HG03565 (cell line): ENCODE measurements at regions not wholly inside any gene's neighbourhood (a gene's known extent, or its start where the extent isn't known, plus 50 kb on each side); places are given as distances from the start of the nearest gene placed in this dataset.
"Not testable (repeated sequence)": the region's sequence is repeated elsewhere in the genome, so short reads cannot be mapped to it uniquely, and the experiment has no call there.

ENCODE experiments used
- ATAC-seq: cut with Tn5 transposase; IDR thresholded peaks from one replicate; pipeline ENCODE4 v1.9.1; 2021; ENCODE audit warnings: mild to moderate bottlenecking, moderate library complexity; ENCODE audit not compliant: unreplicated experiment

- ATAC-seq, result no peak
Observed at GRCh38 chr5:92019376-92019990, 636.4 kb upstream of the ARRDC3 start.

GRCh38 chr5:92017776-92018175, 634.7 kb upstream of the ARRDC3 start:
- no peak for ATAC-seq

GRCh38 chr5:92011845-92012244, 628.7 kb upstream of the ARRDC3 start:
- not testable (repeated sequence) for ATAC-seq

GRCh38 chr5:92003806-92004205, 620.7 kb upstream of the ARRDC3 start:
- no peak for ATAC-seq

- no peak for ATAC-seq
Observed at GRCh38 chr5:92002721-92003274, 619.7 kb upstream of the ARRDC3 start.

- ATAC-seq, result no peak
Observed at GRCh38 chr5:91998774-91999173, 615.7 kb upstream of the ARRDC3 start.

GRCh38 chr5:91983869-91984268, 600.8 kb upstream of the ARRDC3 start:
- no peak for ATAC-seq

GRCh38 chr5:91978221-91978882, 595.2 kb upstream of the ARRDC3 start:
- no peak for ATAC-seq

- ATAC-seq, result no peak
Observed at GRCh38 chr5:91977579-91977978, 594.5 kb upstream of the ARRDC3 start.

- no peak for ATAC-seq
Observed at GRCh38 chr5:91976451-91976850, 593.3 kb upstream of the ARRDC3 start.

GRCh38 chr5:91963166-91963565, 580.0 kb upstream of the ARRDC3 start:
- ATAC-seq, result no peak

GRCh38 chr5:91957666-91958065, 574.5 kb upstream of the ARRDC3 start:
- no peak for ATAC-seq

- no peak for ATAC-seq
Observed at GRCh38 chr5:91956738-91957137, 573.6 kb upstream of the ARRDC3 start.

- ATAC-seq, result no peak
Observed at GRCh38 chr5:91955610-91956009, 572.5 kb upstream of the ARRDC3 start.

GRCh38 chr5:91954136-91954535, 571.0 kb upstream of the ARRDC3 start:
- ATAC-seq, result no peak

- ATAC-seq, result no peak
Observed at GRCh38 chr5:91950328-91950727, 567.2 kb upstream of the ARRDC3 start.

- ATAC-seq, result no peak
Observed at GRCh38 chr5:91946870-91947269, 563.8 kb upstream of the ARRDC3 start.

- no peak for ATAC-seq
Observed at GRCh38 chr5:91941588-91941987, 558.5 kb upstream of the ARRDC3 start.

- no peak for ATAC-seq
Observed at GRCh38 chr5:91938441-91938840, 555.3 kb upstream of the ARRDC3 start.

GRCh38 chr5:91937121-91937520, 554.0 kb upstream of the ARRDC3 start:
- no peak for ATAC-seq

- no peak for ATAC-seq
Observed at GRCh38 chr5:91929522-91929817, 546.4 kb upstream of the ARRDC3 start.

GRCh38 chr5:91928754-91929521, 545.8 kb upstream of the ARRDC3 start:
- ATAC-seq, result peak; percentile 55
